DOHH2 (cell line): ENCODE measurements at regions not wholly inside any gene's neighbourhood (a gene's known extent, or its start where the extent isn't known, plus 50 kb on each side); places are given as distances from the start of the nearest gene placed in this dataset.

ENCODE experiments used
- CTCF ChIP-seq: fragments of 200-600 bp; sonication (generic); IDR thresholded peaks from one replicate; pipeline ENCODE4 v1.5.1; 2014; ENCODE audit warnings: antibody characterized with exemption, mild to moderate bottlenecking, low read depth, low read length; ENCODE audit not compliant: poor library complexity, severe bottlenecking
- EZH2phosphoT487 ChIP-seq: fragments of 200-600 bp; sonication (generic); IDR thresholded peaks from 2 replicates; pipeline ENCODE4 v1.6.1; 2017; ENCODE audit warnings: borderline replicate concordance, mild to moderate bottlenecking, antibody characterized with exemption, low read length, moderate library complexity, mixed read lengths

GRCh38 chr12:75650100-75650499, 138.7 kb upstream of the KRR1 start:
- TF ChIP-seq CTCF = no peak
- no peak for TF ChIP-seq EZH2phosphoT487
